ENCODE measurements at regions not wholly inside any gene's neighbourhood (a gene's known extent, or its start where the extent isn't known, plus 50 kb on each side); places are given as distances from the start of the nearest gene placed in this dataset.
"Not testable (repeated sequence)": the region's sequence is repeated elsewhere in the genome, so short reads cannot be mapped to it uniquely, and the experiment has no call there.

DNA sequence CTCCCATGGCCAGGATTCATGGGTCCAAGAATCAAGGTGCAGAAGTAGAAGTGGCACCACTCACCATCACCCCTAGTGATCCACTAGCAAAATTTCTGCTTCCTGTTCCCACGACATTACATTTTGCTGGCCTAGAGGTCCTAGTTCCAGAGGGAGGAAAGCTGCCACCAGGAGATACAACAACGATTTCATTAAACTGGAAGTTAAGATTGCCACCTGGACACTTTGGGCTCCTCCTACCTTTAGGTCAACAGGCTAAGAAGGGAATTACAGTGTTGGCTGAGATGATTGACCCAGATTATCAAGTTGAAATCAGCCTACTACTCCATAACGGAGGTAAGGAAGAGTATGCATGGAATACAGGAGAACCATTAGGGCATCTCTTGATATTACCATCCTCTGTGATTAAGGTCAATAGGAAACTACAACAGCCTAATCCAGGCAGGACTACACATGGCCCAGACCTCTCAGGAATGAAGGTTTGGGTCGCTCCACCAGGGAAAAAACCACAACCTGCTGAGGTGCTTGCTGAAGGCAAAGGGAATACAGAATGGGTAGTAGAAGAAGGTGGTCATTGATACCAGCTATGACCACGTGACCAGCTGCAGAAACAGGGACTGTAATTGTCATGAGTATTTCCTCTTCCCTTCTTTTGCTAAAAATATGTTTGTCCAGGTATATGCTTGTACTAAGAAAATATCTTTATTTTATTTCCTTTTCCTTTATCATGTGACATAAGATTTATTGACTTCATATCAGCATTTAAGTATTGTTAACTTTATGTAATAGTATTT is 208.3 kb upstream of the HES1 start:
- H3K4me1 ChIP-seq (replicated peaks in 1 of 4; ENCODE audit: control insufficient read depth in 3 of 4, insufficient read depth in 4 of 4, low read length in 3 of 4); H3K4me2 ChIP-seq (ENCODE audit: insufficient read depth in 1 of 2, low read depth in 2 of 2, low read length in 2 of 2); H3K23me2 ChIP-seq (ENCODE audit: low read depth, low read length); H3K9ac ChIP-seq (replicated peaks in 1 of 4; ENCODE audit: extremely low read depth in 1 of 4, low read depth in 3 of 4, low read length in 3 of 4); H3K4me3 ChIP-seq (ENCODE audit: extremely low read depth in 1 of 4, insufficient read depth in 2 of 4, low read depth in 3 of 4, low read length in 4 of 4); H3K56ac ChIP-seq (replicated peaks; ENCODE audit: insufficient read length, low read depth, low read length); H3K14ac ChIP-seq (ENCODE audit: insufficient read length); H2AFZ ChIP-seq (ENCODE audit: low read length); H4K8ac ChIP-seq (ENCODE audit: extremely low read depth, insufficient read depth, low read length); H3K27ac ChIP-seq (ENCODE audit: low read depth, low read length); H3K23ac ChIP-seq (ENCODE audit: insufficient read length); H3K9me3 ChIP-seq (ENCODE audit: insufficient read depth in 2 of 2, low read depth in 1 of 2, low read length in 1 of 2); CTCF ChIA-PET (ENCODE audit: partially characterized antibody); H4K5ac ChIP-seq (ENCODE audit: insufficient read length, low read depth, low read length); DNase-seq (ENCODE audit: low read depth in 1 of 2, low spot score in 2 of 2); H2BK15ac ChIP-seq (ENCODE audit: low read length); POLR2A ChIA-PET (ENCODE audit: partially characterized antibody); H4K91ac ChIP-seq (replicated peaks; ENCODE audit: insufficient read length, low read length); H3K18ac ChIP-seq (ENCODE audit: extremely low read depth, low read length); FAIRE-seq; H3K4ac ChIP-seq (replicated peaks; ENCODE audit: insufficient read length, low read depth, low read length); H3K79me1 ChIP-seq (ENCODE audit: low read depth, low read length); H2AK5ac ChIP-seq (ENCODE audit: low read depth, low read length); H2BK120ac ChIP-seq (replicated peaks; ENCODE audit: low read depth, low read length); H3K27me3 ChIP-seq (replicated peaks in 1 of 4; ENCODE audit: control insufficient read depth in 3 of 4, extremely low read depth in 1 of 4, insufficient read depth in 3 of 4, low read length in 3 of 4); H2BK5ac ChIP-seq (ENCODE audit: low read depth, low read length); H2BK20ac ChIP-seq (ENCODE audit: low read length); H3K36me3 ChIP-seq (ENCODE audit: control insufficient read depth in 2 of 4, insufficient read depth in 4 of 4, low read length in 3 of 4); H2BK12ac ChIP-seq (ENCODE audit: low read depth, low read length); H3K79me2 ChIP-seq (ENCODE audit: control insufficient read depth in 1 of 2, insufficient read depth in 2 of 2, low read length in 2 of 2); H4K20me1 ChIP-seq (replicated peaks in 1 of 2; ENCODE audit: control insufficient read depth in 1 of 2, insufficient read depth in 2 of 2, low read length in 2 of 2): not testable (repeated sequence)
- 86% methylated on average over 5 of the region's 5 CpGs; no CpG with 5 or more reads in 1 of the 2 experiments for WGBS, 2 experiments (ENCODE audit: extremely low coverage in 1 of 2, insufficient coverage in 1 of 2, insufficient read length in 1 of 2, insufficient replicate concordance in 2 of 2, low coverage in 1 of 2, low lambda C conversion rate in 2 of 2, missing lambda C conversion rate in 1 of 2)

Measured in H1 (cell line).